Ecto neural progenitor cell (in vitro differentiated cells): ENCODE measurements at regions not wholly inside any gene's neighbourhood (a gene's known extent, or its start where the extent isn't known, plus 50 kb on each side); places are given as distances from the start of the nearest gene placed in this dataset.

Experiments used
- DNase-seq: peaks from one replicate; pipeline ENCODE4 v3.0.0-alpha.2; 2018; ENCODE audit warnings: low spot score

DNA sequence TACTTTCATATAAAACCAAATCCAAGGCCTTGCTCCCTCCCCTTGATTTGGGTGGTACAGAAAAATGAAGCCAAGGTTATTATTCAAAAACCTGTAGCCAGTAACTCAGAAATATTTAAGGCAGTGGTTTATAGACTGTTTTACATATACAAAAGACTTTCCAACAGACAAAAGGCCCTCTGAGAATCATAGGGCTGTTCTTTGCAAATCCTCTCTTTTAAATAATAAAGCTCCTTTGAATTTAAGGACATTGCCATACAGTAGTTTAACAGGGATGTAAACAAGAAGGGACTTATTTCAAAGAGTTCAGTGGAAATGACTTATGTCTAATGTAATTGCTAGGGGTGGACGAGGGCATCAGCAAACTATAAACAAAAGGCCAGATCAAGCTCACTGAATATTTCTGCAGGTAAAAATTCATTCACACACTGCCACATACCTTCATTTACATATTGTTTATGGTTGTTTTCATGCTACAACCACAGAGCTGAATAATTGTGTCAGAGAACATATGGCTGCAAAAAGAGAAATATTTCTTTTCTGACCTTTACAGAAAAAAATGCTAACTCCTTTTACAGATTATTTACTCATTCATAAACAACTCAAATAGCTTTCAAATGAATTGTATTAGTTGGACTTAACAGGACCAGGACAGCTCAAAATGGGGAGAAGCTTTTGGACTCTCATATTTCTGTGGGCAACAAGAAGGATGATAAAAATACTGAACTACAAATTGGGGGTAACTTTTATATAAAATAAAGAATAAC is 665.6 kb downstream of the SLITRK1 start:
- DNase-seq, result no peak

DNA sequence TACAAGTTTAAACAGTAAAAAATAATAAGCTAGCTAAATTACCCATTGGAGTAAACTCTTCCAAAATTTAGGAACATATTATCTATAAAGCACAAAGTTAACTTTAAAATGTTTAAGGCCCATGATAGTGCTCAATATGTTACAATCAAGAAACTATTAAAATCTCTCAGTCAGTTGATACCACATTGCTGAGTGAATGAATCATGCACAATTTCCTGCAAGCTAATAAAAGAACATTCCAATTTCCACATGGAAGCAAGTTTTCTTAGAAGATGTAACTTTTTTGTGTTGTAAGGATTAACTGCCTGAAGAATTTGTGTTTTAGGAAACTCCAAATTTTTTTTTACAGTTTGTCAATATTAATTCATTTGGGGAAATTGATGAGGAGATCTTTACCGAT is 666.6 kb downstream of the SLITRK1 start:
- DNase-seq, result no peak

DNA sequence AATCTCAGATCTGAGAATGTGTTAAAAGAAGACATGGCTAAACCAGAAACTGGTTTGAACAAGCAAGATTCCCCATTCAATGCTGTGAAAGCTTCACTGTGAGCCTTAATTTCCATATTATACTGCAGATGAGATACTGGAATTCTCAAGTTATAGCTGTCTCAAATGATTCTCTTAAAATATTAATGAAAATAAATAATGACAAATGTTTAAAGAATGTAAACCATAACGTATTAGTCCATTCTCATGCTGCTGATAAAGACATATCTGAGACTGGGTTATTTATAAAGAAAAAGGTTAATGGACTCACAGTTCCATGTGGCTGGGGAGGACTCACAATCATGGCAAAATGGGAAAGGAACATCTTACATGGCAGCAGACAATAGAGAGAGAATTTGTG is 667.8 kb downstream of the SLITRK1 start:
- no peak for DNase-seq

DNA sequence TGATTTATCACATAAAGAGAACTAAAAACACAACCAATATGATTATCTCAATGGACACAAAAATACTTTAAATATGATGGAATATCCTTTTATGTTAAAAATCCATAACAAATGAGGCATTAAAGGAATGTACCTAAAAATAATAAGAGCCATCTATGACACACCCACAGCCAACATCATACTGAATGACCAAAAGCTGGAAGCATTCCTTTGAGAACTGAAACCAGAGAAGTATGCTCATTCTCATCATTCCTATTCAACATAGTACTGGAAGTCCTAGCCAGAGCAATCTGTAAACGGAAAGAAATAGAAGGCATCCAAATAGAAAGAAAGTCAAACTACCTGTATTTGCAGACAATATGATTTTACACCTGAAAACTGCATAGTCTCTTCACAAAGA is 671.0 kb downstream of the SLITRK1 start:
- no peak for DNase-seq

DNA sequence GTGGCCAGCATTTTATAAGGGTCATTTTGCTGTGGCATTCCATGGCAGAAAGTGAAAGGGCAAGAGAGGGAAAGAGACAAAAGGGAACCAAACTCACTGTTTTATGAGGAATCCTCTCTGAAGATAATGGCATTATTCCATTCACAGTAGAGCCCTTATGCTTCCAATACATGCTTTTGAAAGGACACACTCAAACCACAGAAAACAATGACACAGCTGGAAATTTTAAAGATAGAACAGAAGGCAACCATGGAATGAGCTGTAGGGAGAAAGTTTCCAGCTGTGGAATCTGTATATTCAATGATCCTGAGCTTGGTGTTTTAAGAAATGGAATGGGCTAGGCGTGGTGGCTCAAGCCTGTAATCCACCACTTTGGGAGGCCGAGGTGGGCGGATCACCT is 677.4 kb downstream of the SLITRK1 start:
- DNase-seq, result no peak

DNA sequence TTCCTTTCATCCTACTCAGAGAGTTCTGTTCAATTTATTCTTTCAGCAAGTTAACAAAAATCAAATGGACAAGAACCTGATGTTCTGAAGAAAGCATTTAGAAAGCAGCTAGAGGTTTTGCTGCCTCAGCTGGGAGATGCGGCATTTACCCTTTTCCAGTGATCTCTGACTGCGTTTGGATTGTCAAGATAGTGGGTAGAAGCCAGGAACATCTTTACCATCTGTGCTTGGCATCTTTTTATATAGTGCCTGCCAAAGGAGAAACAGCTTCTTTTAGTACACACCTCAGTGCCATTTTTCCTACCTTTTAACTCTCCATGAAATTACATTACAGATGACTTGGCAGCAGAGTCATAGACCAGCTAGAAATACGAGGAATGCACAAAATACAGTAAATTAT is 680.8 kb downstream of the SLITRK1 start:
- no peak for DNase-seq

DNA sequence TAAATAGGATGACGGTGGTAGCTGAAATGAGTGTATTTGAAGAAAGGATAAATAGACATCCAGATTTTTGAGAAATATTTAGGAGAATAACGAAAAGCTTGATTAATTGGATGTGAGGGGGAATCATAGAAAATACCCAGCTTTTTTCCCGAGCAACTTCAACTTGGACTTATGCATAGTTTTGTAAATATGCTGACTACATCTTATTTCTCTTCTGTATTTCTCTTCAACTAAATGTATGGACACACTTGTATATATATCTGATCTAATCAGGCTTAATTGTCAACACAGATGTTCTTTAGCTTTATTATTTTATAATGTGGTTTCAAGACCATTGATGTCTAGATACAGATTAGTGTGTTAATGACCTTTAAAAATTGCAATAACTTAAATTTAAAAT is 685.0 kb downstream of the SLITRK1 start:
- DNase-seq, result no peak

DNA sequence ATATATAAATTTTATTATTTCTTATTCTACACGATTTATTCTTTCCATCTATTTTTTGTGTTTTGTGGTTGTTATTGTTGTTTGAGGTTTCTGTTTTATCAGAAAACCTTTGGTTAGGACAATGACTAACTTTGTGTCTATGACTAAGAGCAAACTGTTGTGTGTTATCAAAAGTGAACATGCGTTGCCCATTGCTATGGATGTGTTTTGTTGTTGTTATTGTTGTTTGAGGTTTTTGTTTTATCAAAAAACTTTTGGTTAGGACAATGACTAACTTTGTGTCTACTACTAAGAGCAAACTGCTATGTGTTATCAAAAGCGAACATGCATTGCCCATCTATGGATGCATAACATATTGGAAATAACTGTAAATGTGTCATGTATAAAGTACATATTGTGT is 692.3 kb downstream of the SLITRK1 start:
- DNase-seq, result no peak

DNA sequence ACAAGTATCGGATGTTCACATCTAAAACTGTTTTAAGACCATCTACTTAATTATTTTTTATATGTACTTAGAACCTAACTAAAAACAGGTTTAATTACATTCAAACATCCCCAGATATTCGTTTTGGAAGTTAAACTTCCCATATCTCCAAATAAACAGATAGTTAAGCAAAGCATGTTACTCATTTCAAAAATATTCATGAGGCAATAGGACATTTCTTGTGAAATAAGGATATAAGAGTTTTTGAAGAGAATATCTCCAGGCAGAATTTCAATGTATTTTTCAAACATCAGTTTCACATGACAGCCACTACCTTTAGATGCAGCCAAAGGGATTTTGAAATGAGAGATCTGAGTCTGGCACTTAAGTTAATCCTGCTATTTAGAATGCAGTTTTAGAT is 697.5 kb downstream of the SLITRK1 start:
- no peak for DNase-seq

DNA sequence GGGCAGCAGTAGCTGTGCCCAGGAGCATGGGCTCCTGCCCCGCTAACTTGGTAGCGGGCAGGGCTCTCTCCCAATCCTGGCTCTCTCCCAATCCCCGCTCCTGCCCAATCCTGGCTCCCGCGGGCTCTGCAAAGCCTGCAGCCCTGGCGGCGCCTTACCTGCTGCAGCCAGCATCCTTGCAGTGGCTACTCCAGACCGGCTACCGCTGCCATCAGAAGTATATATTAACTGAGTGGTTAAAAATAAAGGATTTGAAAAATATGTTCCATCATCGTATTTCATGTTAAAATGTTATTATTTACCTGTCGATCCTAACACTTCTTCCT is 698.2 kb downstream of the SLITRK1 start:
- DNase-seq, result no peak

DNA sequence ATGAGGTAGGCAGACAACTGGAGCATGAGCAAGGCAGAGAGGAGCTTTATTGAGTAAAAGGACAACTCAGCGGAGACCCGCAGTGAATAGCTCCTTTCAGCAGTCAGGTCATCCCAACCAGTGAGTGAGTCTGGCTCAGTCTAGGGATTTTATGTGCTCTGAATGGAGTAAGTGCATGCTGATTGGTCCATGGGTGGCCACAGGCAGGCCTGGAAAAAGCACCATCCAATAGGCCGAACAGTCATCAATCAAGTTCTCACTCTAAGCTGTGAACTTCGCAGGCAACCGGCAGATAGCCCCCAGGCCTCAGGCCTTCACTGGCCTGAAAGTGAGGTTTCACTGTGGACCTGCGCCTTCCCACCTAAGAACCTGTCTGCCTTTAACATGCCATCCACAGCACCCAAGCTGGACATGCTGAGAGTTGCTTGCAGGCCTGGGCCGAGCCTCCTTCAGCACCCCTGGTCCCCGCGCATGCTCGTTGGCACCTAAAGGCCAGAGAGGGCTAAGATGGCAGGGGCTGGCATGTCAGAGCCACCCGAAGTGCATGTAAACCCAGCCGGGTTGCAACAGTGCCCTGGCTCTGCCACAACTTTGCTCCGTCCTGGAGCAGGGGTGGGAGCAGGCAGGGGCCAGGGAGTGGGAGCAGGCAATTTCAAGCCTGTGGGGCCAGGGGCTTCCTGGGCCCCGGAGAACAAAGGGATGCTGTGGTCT is 698.7 kb downstream of the SLITRK1 start:
- no peak for DNase-seq

DNA sequence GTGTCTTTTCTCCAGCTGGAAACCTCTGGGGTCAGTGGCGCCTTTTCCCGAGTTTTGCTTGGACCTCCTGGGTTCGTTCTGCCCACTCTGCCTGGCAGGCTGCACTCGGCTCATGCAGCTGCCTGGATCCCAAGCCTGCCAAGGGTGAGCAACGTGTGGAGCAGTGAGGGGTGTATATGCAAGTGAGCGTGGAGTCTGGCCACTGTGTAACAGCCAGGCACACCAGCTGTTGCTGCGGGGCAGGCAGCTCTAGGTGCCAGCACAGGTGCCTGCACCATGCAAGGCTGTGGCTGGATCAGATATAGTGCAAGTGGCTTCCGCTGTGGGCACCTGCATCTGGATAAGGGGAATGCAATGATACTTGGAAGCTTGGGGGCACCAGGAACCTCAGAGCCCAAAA is 699.4 kb downstream of the SLITRK1 start:
- DNase-seq, result no peak

DNA sequence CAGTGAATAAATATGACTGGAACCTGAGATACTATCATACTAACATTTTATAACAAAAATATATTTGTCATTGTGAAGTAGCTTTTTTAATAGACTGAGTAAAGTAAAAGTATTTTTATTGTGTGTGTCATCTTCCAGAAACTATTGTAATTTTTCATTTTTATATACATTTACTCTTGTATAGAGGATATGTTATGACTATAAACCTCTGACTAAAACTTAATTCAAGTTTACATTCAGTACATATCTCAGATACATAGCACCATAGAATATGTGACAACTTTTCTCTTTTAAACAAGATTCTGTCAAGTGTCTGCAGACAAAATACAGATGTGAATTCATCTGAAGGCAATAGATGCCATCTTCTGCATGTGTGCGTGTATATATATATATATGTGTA is 704.3 kb downstream of the SLITRK1 start:
- DNase-seq, result no peak

DNA sequence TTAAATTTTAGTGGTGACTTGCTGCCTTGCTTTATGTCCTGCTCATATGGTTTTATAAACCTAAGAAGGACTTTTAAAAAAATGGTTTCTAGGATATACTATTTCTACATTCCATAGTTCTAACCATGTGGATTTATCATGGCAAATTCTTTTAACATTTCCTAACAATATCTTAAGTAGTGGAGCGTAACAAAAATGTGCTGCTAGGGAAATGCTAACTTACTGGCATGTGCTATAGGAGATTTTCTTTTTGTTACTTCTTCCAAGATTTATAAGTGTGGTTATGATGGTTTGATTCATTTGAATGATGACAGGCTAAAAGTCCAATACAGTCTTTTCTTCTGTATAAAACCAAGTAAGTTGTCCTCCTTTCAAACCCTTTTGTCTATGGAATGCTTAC is 713.7 kb downstream of the SLITRK1 start:
- no peak for DNase-seq

DNA sequence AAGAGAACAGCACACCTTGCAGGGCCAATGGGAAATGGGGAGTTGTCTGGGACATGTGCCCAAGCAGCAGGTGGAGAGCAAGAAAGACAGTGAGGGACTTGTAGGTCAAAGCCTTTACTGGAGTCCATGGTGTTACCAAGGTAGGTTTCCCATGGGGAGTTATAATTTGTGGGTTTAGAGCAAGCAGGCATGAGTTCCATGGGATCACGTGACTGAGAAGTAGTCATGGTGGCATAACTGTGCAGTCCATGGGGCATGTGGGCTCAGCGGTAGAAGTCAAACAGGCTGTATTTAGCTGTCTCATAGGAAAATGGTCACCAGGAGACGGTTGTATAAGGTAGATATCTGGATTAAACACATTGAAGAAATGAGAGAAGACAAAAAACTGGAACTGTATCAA is 715.1 kb downstream of the SLITRK1 start:
- DNase-seq, result no peak

DNA sequence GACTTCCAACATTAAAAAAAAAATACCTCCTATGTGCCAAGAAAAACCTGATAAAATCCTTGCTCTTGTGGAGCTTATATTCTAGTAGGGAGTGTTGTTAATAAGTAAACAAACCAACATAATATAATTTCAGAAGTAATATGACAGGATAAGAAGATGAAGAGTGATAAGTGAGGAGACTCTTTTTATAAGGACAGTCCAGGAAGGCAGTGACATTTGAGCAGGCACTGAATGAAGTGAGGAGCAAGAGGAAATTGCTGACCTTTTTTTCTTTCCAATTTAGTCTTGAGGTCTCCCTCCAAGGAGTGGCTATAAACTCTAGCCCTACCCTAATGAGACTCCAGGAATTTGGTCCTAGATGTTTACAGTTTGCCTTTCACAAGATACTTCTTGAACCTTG is 715.7 kb downstream of the SLITRK1 start:
- DNase-seq, result no peak

DNA sequence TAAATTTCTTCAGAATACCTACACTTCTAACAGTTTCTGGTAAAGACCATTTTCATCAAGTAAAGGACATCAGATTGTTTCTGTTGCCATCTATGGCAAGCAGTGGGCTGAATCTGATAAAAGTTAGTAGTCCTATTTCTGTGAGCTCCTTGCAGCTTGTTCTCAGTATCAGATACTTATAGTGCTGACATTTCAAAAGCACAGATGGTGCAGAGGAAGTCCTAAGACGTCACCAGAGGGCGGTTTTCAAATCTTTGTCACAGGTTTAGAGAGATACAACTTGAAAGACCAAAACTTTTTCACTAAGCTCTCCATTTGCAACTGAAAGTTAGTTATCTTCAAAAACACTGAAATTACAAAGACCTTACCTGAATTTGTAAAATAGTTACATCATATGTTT is 719.8 kb downstream of the SLITRK1 start:
- DNase-seq, result no peak

DNA sequence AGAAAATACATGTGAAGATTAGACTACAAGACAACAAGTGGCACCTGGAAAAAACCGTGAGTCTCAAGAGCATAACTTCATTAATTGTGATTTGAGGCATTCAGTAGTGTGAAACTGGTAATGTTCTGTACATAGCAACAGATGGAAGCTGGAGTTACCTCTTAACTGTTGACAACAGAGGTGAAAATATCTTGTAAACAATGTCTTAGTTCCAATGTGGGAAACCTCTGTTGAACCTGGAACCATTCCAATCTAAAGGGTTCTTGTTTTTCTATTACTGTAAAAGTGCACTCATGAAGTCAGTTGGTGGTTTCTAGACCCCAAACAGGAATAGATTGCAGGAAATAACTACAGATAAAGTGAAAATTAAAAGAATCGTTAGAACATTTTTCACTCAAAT is 728.4 kb downstream of the SLITRK1 start:
- DNase-seq, result no peak

DNA sequence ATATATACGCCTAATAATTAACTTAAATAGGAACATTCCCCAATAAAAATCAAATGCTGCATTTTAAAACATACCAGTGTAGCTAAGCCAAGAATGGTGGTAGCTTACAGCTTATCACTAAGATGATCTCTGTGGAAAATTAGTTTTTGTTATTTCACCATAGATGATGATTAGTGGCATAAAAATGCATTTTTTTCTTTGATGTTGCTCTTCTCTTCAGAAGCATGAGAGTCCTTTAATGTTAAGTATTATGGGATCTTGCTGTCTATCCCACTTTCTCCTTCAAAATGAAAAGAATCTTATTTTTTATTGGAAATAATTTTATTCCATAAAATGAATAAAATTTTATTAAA is 731.0 kb downstream of the SLITRK1 start:
- no peak for DNase-seq

DNA sequence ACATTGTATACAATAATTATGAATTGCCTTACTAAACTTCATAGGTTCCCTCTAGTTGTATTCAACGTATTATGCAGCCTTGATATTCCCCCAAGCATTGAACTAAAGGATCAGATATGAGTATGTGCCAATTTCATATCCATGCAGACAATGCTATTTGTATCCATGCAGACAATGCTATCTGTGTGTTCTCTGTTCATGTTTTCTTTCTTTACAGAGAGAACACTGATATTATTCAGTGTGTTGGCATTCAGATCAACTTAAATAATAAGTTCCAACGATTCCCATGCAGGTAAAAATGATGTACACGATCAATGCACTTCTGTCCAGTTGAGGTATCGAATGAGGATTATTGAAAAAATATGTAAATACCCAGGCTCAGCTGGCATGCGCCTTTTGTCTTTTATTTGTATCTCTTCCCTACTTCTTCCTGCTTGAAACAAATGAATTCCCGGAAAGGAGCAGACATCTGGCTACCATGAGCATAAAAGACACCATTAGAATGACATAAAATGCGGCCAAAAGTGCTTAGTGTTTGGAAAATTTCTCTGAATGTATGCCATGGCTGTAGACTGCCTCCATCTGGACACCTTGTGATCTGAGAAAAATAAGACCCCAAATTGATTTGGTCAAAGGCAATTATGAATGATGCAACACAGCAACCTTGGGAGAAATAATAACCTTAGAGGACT is 731.5 kb downstream of the SLITRK1 start:
- no peak for DNase-seq

DNA sequence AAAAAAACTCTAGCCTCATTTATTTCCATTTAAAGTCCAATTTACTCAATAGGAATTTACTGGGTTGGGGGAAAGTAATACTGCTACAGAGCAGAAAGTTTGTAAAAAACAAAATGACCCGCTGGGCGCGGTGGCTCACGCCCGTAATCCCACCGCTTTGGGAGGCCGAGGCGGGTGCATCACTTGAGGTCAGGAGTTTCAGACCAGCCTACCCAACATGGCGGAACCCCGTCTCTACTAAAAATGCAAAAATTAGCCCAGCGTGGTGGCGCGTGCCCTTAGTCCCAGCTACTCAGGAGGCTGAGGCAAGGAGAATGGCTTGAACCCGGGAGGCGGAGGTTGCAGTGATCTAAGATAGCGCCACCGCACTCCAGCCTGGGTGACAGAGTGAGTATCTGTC is 745.6 kb downstream of the SLITRK1 start:
- DNase-seq, result no peak

DNA sequence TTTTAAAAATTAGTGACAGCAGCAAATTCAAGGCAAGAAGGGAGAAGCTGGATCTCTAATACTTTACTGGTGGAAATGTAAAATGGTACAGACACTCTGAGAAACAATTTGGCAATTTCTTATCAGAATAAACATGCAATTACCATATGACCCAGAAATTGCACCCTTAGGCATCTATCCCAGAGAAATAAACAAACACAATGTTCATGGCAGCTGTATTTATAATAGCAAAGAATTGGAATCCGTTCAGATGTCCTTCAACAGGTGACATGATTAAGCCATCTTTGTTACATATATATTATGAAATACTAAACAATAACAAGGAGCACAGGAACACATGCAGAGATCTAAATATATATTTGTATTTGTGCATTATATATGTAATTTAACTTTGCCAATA is 756.5 kb downstream of the SLITRK1 start:
- DNase-seq, result no peak

DNA sequence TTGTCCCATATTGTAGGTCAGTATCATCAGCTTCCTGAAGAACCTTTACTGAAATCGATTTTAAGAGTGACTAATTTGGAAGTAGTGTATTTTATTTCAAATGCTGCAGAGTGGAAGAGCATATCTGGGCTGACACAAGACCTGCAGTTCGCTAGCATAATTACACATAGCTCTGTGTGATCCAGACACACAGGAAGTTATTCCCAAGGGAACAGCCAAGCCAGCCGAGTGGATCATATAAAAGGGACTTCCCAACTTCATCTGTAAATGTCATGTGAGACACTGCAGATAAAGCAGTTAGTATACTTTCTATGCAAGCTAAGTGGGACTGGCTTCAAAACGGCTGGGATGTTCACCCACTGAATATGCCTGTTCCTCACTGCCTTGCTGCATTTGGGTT is 760.4 kb downstream of the SLITRK1 start:
- no peak for DNase-seq

DNA sequence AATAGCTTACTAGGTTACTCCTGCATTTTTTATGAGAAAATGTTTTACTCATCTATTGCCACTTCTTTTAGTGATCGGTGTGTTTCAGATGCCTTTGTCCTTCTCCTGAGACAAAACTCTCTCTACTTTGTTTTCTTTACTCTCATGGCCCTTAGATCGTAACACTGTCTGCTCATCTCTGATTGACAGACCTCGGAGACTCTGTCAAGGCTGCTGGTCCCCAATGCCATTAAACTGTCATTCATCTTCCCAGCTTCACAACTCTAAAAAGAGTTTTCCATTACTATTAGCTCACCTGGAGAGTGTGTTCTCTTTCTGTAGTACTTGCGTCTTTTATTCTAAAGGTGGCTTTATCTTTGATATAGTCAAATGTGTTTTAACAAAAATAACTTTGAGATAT is 765.2 kb downstream of the SLITRK1 start:
- DNase-seq, result no peak
